ENCODE measurements at regions not wholly inside any gene's neighbourhood (a gene's known extent, or its start where the extent isn't known, plus 50 kb on each side); places are given as distances from the start of the nearest gene placed in this dataset.

DNA sequence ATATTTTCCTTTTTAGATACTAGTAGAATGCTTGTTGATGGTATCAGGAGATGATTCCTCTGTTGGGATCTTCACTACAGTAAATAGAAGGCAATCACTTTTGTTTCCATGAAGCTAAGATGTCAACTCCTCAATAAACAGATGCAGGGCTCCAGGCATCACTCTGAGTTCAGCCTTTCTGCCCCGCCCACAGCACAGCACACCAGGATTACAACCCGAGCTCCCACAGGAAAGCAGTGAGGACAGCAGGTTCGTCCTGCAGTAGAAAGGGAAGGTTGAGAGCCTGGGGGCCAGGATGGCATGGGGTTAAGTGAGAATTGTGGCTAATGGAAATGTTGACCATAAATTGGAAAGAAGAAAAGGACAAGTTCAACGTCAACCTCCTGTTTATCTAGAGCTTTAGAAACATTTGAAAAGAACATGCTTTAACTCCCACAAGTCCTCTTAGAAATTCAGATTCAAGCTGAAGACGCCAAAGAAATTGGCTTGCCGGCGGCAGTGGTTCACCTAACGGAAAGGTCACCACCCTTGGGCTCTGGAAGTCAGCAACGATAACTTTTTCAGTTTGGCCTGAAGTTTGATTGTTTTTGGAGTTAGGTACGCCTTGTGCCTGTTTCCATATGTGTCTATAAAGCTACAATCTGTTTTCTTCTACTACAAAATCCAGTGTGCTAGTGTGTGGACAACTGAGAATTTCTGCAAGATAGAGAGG is 144.4 kb upstream of the PDE10A start:
- ATAC-seq: no peak
- H3K4me3 Mint-ChIP-seq: no peak overlapping the region

More for the DNA sequence above, 144.4 kb upstream of the PDE10A start:
- Histone ChIP-seq H3K27me3 (ENCODE audit: insufficient read depth) (peaks cover 45% of the 10 kb centered on the region), H4K20me1 (replicated peaks; ENCODE audit: insufficient read depth) (no peaks in the 10 kb centered on the region), H3K4me2 (no peak overlapping the region), H3K36me3 (ENCODE audit: insufficient read depth) (no peaks in the 10 kb centered on the region), H3K9me2 (ENCODE audit: insufficient read depth) (no peaks in the 10 kb centered on the region), H3K4me3 (no peak overlapping the region), H3K79me2 (replicated peaks; ENCODE audit: insufficient read depth) (no peaks in the 10 kb centered on the region), H3K4me1 (ENCODE audit: insufficient read depth) (no peaks in the 10 kb centered on the region; the same call in 1 of the 2 replicates), H3F3A (replicated peaks; ENCODE audit: low read depth) (no peaks in the 10 kb centered on the region), H3K27ac (ENCODE audit: low read depth) (no peak overlapping the region), H2AFZ (no peak overlapping the region)
- Mint-ChIP-seq H3K4me1 (peaks cover 3% of the 10 kb centered on the region), H3K27ac (no peak overlapping the region), H3K9me3 (peaks cover 9% of the 10 kb centered on the region; the same call in 2 of the 3 replicates), H3K27me3 (ENCODE audit: insufficient read depth, low read depth, poor library complexity) (peaks cover 30% of the 10 kb centered on the region), H3K36me3 (ENCODE audit: low read depth) (peaks cover 5% of the 10 kb centered on the region; the same call in 1 of the 3 replicates)
- DNase-seq (ENCODE audit: low spot score): no peak
- no peak for TF ChIP-seq ZNF331 (CRISPR knock-in tag; IDR thresholded peaks at IDR 0.05; ENCODE audit: low read depth)
- TF ChIP-seq NANOG (IDR thresholded peaks at IDR 0.05; ENCODE audit: borderline replicate concordance): no peak
- no peak for TF ChIP-seq CREB1 (CRISPR knock-in tag; IDR thresholded peaks at IDR 0.05; ENCODE audit: low read depth)
- no peak for TF ChIP-seq ZNF114 (CRISPR knock-in tag; IDR thresholded peaks at IDR 0.05)
- TF ChIP-seq, protein P1, sequence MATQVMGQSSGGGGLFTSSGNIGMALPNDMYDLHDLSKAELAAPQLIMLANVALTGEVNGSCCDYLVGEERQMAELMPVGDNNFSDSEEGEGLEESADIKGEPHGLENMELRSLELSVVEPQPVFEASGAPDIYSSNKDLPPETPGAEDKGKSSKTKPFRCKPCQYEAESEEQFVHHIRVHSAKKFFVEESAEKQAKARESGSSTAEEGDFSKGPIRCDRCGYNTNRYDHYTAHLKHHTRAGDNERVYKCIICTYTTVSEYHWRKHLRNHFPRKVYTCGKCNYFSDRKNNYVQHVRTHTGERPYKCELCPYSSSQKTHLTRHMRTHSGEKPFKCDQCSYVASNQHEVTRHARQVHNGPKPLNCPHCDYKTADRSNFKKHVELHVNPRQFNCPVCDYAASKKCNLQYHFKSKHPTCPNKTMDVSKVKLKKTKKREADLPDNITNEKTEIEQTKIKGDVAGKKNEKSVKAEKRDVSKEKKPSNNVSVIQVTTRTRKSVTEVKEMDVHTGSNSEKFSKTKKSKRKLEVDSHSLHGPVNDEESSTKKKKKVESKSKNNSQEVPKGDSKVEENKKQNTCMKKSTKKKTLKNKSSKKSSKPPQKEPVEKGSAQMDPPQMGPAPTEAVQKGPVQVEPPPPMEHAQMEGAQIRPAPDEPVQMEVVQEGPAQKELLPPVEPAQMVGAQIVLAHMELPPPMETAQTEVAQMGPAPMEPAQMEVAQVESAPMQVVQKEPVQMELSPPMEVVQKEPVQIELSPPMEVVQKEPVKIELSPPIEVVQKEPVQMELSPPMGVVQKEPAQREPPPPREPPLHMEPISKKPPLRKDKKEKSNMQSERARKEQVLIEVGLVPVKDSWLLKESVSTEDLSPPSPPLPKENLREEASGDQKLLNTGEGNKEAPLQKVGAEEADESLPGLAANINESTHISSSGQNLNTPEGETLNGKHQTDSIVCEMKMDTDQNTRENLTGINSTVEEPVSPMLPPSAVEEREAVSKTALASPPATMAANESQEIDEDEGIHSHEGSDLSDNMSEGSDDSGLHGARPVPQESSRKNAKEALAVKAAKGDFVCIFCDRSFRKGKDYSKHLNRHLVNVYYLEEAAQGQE (IDR thresholded peaks at IDR 0.05; ENCODE audit: unreplicated experiment): no peak
- TF ChIP-seq EZH2phosphoT487 (IDR thresholded peaks at IDR 0.05; ENCODE audit: unreplicated experiment): no peak
- TF ChIP-seq, protein P2, sequence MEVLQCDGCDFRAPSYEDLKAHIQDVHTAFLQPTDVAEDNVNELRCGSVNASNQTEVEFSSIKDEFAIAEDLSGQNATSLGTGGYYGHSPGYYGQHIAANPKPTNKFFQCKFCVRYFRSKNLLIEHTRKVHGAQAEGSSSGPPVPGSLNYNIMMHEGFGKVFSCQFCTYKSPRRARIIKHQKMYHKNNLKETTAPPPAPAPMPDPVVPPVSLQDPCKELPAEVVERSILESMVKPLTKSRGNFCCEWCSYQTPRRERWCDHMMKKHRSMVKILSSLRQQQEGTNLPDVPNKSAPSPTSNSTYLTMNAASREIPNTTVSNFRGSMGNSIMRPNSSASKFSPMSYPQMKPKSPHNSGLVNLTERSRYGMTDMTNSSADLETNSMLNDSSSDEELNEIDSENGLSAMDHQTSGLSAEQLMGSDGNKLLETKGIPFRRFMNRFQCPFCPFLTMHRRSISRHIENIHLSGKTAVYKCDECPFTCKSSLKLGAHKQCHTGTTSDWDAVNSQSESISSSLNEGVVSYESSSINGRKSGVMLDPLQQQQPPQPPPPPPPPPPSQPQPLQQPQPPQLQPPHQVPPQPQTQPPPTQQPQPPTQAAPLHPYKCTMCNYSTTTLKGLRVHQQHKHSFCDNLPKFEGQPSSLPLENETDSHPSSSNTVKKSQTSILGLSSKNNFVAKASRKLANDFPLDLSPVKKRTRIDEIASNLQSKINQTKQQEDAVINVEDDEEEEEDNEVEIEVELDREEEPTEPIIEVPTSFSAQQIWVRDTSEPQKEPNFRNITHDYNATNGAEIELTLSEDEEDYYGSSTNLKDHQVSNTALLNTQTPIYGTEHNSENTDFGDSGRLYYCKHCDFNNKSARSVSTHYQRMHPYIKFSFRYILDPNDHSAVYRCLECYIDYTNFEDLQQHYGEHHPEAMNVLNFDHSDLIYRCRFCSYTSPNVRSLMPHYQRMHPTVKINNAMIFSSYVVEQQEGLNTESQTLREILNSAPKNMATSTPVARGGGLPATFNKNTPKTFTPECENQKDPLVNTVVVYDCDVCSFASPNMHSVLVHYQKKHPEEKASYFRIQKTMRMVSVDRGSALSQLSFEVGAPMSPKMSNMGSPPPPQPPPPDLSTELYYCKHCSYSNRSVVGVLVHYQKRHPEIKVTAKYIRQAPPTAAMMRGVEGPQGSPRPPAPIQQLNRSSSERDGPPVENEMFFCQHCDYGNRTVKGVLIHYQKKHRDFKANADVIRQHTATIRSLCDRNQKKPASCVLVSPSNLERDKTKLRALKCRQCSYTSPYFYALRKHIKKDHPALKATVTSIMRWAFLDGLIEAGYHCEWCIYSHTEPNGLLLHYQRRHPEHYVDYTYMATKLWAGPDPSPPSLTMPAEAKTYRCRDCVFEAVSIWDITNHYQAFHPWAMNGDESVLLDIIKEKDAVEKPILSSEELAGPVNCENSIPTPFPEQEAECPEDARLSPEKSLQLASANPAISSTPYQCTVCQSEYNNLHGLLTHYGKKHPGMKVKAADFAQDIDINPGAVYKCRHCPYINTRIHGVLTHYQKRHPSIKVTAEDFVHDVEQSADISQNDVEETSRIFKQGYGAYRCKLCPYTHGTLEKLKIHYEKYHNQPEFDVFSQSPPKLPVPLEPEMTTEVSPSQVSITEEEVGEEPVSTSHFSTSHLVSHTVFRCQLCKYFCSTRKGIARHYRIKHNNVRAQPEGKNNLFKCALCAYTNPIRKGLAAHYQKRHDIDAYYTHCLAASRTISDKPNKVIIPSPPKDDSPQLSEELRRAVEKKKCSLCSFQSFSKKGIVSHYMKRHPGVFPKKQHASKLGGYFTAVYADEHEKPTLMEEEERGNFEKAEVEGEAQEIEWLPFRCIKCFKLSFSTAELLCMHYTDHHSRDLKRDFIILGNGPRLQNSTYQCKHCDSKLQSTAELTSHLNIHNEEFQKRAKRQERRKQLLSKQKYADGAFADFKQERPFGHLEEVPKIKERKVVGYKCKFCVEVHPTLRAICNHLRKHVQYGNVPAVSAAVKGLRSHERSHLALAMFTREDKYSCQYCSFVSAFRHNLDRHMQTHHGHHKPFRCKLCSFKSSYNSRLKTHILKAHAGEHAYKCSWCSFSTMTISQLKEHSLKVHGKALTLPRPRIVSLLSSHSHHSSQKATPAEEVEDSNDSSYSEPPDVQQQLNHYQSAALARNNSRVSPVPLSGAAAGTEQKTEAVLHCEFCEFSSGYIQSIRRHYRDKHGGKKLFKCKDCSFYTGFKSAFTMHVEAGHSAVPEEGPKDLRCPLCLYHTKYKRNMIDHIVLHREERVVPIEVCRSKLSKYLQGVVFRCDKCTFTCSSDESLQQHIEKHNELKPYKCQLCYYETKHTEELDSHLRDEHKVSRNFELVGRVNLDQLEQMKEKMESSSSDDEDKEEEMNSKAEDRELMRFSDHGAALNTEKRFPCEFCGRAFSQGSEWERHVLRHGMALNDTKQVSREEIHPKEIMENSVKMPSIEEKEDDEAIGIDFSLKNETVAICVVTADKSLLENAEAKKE (CRISPR knock-in tag; IDR thresholded peaks at IDR 0.05): no peak
- TF ChIP-seq, protein P3, sequence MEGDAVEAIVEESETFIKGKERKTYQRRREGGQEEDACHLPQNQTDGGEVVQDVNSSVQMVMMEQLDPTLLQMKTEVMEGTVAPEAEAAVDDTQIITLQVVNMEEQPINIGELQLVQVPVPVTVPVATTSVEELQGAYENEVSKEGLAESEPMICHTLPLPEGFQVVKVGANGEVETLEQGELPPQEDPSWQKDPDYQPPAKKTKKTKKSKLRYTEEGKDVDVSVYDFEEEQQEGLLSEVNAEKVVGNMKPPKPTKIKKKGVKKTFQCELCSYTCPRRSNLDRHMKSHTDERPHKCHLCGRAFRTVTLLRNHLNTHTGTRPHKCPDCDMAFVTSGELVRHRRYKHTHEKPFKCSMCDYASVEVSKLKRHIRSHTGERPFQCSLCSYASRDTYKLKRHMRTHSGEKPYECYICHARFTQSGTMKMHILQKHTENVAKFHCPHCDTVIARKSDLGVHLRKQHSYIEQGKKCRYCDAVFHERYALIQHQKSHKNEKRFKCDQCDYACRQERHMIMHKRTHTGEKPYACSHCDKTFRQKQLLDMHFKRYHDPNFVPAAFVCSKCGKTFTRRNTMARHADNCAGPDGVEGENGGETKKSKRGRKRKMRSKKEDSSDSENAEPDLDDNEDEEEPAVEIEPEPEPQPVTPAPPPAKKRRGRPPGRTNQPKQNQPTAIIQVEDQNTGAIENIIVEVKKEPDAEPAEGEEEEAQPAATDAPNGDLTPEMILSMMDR (conservative IDR thresholded peaks at IDR 0.05; ENCODE audit: low read depth in 2 of 2): no peak
- no peak for TF ChIP-seq JUNB (IDR thresholded peaks at IDR 0.05; ENCODE audit: unreplicated experiment)
- TF ChIP-seq EZH2 (IDR thresholded peaks at IDR 0.05; ENCODE audit: low read depth, unreplicated experiment): no peak
- TF ChIP-seq POLR2AphosphoS5 (IDR thresholded peaks at IDR 0.05; ENCODE audit: low read depth): no peak
- TF ChIP-seq, protein P4, sequence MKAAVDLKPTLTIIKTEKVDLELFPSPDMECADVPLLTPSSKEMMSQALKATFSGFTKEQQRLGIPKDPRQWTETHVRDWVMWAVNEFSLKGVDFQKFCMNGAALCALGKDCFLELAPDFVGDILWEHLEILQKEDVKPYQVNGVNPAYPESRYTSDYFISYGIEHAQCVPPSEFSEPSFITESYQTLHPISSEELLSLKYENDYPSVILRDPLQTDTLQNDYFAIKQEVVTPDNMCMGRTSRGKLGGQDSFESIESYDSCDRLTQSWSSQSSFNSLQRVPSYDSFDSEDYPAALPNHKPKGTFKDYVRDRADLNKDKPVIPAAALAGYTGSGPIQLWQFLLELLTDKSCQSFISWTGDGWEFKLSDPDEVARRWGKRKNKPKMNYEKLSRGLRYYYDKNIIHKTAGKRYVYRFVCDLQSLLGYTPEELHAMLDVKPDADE (IDR thresholded peaks at IDR 0.05): no peak
- TF ChIP-seq STAT1 (IDR thresholded peaks at IDR 0.05; ENCODE audit: unreplicated experiment): no peak

All from GM23338 (cell line).